ENCODE measurements at regions not wholly inside any gene's neighbourhood (a gene's known extent, or its start where the extent isn't known, plus 50 kb on each side); places are given as distances from the start of the nearest gene placed in this dataset.

DNA sequence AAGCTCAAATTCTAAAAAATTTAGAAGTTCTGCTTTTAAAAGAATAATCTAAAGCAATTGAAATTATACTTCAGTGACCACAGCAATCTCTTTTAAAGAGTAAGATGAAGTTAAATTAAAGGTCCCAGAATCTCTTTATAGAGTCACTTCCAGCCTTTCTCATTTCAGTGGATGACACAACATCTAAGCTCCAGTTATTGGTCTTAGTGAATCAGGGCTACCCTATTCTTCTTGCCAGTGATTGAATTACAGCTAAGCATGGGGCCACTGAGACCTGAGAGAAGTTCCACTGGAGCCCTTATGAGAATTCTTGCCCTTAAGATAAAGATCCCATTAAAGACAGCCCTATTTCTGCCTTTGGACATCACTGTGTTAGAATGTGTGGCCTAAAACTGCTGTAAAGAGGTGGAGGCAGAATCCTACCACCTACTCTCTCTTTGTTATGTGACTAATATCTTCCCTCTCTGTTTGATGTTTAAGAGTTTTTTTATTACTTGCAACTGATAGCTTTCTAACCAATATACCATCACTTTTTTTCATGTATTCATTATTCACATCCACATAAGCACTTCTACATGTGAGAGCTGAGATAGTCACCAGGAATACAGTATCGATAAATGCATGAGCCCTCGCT is 128.6 kb downstream of the UNC5CL start:
- DNase-seq (ENCODE audit: low read depth, low spot score): no peak

DNA sequence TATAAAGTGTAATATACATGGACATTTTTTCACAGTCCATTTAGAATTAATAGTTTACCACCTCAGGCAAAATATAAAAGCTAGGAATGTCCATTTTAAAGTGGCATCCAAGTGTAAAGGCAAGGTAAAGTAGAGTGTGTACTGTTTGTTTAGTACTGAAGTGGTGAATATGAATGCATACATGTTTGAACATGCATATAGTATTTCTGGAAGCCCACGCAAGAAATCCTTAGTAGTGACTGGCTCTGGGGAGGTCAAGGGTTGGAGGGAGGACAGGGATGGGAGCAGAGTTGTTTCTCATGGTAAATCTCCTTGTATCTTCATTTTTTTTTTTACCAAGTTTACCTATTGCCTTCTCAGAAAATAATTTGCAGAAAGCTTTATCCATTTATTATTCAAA is 129.2 kb downstream of the UNC5CL start:
- no peak for DNase-seq (ENCODE audit: low read depth, low spot score)

DNA sequence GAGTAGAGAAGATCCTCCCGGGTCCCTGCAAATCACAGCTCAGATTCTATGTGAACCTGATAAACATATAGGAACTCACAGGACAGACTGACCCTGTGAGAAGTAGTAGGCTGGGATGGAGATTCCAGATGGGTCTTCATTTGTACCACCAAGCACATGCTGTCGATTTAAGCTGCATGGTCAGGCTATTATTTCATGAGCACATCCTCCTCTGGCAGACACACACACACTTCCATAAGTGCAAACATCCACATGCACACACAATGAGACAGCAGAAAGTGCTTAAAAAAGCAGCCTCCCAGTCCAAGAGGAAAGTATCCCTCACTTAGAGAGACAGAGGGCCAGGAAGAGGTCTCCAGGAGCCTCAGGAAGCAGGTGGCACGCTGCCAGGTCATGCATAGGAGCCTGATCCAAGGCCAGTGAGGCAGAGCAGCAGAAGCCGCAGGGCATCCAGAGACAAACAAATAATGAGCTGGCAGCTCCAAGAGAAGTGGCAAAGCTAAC is 131.8 kb downstream of the UNC5CL start:
- DNase-seq (ENCODE audit: low read depth, low spot score): no peak

DNA sequence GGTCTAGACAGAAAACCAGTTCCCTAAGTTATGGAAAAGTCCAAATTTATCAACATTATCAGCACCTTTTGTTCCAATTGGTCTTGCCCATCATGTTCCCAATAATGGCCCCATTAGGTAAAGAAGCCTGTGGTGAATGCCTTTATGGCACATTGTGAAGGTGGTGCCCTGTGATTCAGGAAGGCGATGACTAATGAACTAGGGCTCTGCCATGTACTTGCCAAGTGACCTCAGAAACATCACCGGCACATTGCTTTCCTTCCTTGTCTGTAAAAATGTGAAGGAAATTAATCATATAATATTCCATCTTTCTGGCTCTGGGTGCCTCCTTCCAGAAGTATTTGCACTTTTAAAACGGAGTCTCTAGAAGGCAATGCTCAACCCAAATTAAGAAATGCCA is 132.3 kb downstream of the UNC5CL start:
- DNase-seq (ENCODE audit: low read depth, low spot score): no peak

DNA sequence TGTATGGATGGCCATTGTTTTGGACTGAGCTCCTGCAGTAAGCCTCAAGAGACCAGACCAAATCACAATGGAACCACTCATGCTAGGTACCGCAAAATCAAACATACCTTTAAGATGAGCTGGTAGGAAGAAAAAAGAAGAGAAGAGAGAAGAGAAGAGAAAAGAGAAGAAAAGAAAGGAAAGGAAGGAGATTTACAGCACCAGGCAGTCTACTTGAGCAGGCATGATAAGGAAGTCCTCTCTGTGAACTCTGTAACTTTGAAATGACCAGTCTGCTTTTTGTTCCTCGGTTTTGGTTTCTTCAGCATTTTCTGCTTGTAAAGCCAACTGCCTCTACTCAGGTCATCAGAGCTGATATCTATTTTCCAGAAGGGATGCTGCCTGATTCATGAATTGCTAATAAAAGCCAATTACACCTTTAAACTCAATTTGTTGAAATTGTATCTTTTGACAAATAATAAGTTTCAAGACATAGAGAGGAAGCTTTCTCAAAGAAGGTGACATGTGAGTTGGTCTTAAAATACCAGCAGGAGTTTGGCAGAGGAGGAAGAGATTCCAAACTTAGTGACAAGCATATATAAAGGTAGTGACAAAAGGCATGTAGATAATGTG is 134.3 kb downstream of the UNC5CL start:
- no peak for DNase-seq (ENCODE audit: low read depth, low spot score)

DNA sequence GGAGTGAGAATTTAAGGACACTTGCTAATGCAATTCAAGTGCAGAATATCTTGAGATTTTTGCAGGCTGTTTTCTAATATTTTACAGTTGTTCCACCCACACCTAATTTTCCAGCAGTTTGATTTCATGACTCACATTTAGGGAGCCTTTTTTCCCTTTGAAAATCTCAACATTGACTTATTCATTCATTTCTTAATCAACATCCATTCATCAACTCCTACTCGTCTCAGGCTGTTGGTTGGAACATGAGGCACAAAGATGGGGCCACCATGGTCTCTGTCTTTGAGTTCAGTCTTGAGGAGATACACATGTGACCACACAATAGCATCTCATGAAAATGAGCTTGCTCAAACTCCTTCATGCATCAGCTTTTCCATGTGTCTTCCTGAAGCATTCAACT is 135.6 kb downstream of the UNC5CL start:
- DNase-seq (ENCODE audit: low read depth, low spot score): no peak

DNA sequence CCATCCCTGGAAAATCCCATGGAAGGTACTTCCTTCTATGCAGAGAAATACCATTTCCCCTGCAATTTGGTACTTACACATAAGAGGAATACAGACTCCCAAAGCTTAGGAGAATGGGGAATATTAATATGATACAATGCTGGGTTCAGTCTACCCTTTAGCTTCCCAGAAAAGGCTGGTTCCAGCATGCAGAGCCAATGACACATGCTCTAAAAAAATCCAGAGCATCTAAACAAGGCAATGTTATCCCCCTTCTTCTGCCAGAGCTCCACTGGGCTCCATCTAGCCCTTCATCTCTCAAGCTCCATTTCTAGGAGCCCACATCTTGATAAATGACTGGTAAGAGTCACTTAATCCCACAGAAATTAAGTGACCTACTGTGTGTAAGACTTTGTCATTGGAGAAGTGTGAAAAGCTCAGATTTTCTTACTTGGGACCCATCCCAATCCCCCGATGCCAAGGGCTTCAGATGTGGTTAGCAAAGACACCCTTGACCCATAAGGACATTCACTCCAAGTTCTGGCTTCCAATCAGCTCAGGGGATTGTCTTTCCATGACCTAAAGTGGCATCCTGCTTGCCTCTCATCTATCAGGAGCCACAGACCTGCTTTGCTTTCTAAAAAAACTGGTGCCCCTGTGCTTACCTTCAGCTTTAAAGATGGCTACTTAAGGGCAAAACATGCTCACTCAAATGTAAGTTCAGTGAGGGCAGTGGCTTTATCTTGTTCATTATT is 137.5 kb downstream of the UNC5CL start:
- no peak for DNase-seq (ENCODE audit: low read depth, low spot score)

DNA sequence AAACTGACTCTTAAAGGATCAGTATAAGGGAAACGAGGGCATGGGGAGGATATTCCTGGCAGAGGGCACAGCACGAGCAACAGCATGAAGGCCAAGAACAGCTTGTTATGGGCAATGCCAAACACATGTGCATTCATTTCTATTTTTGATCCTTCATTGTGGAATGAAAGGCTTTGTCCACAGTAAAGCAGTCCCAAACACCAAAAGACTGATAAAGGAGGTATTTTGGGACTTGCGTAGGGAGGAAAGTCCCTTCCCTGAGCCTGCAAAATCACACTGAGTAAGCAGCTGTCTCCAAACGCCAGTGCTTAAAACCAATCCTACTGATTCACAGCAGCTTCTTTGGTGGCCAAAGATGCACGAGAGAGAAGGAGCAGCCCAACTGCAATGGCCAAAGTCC is 138.2 kb downstream of the UNC5CL start:
- no peak for DNase-seq (ENCODE audit: low read depth, low spot score)

DNA sequence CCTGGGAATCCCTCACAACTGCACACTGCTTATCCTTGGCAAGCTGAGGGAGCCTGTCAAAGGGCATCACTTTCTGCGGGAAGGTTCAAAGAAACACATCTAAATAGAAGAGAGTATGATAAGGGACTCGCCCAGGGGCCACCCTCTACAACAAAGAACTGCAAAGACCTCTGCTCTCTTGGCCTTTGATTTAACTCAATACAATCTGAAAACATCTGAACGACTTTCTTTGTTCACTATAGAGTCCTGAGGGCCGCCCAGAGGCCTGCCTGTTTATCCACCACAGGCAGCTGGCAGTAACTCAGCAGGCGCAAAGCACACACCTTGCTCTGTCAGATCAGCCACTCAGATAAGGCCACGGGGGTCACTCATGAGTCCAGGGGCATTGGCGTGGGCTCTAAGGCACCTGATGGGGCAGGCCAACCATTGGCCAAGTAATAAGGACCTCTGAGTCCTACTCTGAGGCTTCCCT is 139.3 kb downstream of the UNC5CL start:
- DNase-seq (ENCODE audit: low read depth, low spot score): peak; percentile 78

DNA sequence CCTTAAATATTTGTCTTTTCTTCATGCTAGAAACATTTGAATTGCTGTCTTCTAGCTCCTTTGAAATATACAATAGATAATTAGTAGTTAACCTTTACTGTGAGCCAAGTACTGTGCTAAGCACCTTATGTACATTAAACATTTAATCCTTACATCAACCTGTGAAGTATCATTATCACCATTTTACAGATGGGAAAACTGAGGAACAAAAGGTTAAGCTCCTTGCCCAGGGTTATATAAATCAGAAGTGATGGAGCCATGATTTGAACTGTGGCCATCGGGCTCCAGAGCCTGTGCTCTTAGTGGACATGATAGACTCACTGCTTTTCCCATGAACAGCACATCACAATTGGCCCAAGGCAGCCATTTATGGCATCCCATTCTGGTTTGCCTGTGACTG is 140.9 kb downstream of the UNC5CL start:
- DNase-seq (ENCODE audit: low read depth, low spot score): no peak

DNA sequence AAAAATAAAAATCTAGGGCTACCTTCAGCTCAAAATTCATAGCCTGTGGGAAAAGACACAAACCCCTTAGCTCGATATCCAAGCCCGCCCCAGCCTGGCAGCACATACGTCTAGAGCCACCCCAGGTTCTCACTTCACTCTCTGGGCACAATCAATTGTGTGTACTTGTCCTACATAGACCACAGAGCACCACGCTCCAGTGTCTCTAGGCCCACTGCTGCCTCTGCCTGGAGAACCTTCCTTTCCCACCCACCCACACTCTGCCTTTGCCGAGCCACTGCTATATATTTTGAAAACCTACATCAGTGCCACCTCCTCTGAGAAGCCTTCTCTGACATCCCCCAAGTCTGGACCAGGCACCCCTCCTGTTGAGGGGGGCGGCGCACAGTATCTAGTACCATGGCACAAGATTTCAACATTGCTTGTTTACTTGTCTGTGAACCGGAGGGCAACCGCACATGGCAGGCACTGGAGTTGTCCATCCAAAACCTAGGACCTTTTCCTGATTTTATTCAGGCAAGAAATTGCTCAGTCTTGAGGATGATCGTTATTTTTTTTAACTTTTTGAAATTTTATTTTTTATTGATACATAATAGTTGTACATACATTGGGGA is 141.5 kb downstream of the UNC5CL start:
- DNase-seq (ENCODE audit: low read depth, low spot score): no peak

DNA sequence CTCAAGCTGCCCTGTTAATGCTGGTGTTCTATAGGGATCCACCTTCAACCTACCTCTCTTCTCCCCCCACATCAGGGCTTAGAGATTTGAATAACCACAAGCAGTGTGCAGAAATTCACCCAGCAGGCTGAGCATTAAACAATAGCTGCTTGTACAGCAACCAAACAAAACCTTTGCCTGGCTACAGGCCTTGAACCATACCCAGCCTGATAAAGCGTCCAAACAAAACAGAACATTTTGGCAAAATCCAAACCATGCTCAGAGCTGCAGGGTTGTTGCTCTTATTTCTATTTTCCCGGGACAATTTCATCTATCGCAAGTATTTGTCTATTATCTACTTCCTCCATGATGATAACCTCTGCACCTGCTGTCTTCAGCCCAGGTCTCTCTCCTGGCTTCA is 142.3 kb downstream of the UNC5CL start:
- DNase-seq (ENCODE audit: low read depth, low spot score): no peak

DNA sequence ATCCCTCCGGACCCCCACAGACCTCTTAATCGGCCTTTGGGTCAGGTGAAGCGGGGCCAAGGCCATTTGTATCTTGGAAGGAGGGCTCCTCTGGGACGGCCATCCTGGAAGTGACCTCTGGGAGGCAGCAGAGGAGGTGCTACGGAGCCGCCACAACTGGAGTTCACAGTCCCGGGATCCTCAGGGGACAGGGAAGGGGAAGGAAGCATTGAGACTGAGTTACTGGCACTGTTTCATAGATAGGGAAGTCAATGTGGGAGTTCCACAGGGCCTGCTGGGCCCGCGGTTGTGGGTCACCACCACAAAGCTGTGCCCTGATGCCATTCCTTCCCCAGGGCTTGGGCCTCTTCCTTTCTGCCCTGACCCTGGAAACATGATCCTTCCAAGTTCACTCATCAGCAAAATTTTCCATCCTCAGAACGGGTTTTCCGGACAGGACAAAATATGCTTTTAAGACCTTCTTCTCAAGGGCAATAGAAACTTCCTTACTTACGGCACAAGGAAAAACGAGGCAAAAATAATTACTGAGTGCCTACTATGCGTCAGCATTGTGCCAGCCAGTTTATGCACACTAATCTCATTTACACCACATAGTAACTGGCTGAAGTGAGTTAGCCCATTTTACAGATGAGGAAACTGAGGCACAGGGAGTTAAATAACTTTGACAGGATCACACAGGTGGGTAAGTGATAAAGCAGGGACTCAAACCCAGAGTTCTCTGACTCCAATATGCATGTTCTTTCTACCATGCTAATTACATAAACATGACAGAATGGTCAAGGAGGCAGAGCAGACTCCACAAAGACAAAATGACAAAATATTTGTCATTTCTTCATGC is 143.8 kb downstream of the UNC5CL start:
- DNase-seq (ENCODE audit: low read depth, low spot score): peak; percentile 85

DNA sequence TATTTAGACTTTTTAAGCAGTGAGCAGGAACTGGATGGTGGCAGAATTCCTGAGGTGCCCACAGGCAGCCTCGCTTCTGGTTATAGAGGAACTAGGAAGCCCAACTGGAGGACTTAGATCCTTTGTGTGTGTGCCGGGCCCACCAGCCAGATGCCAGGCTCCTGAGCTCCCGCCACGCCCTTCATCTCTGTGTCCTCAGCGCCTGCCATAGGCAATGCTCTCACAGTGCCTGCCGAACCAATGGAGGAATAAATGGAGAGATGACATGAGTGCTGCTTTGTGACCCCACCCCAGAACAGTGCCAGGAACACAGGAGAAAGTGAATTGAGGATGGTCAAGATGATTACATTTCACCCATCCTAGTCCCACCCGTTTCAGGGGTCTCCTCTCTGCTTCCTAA is 146.0 kb downstream of the UNC5CL start:
- DNase-seq (ENCODE audit: low read depth, low spot score): no peak

DNA sequence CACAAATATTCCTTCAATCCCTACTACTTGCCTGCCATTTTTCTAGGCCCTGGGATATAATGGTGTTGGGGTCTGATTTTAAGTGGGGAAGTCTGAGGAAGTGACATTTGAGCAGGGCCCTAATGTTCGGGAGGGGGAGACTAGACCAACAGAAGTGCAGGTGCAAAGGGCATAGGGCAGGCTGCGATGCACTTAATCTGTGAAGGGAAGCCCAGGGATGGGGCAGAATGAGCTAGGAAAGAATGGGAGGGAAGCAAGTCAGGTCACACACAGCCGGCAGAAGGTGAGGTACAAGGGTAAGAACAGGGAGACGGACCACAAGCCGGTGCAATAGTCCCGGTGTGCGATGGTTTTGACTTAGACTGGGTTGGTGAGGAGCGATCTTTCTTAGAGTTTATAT is 146.8 kb downstream of the UNC5CL start:
- no peak for DNase-seq (ENCODE audit: low read depth, low spot score)

DNA sequence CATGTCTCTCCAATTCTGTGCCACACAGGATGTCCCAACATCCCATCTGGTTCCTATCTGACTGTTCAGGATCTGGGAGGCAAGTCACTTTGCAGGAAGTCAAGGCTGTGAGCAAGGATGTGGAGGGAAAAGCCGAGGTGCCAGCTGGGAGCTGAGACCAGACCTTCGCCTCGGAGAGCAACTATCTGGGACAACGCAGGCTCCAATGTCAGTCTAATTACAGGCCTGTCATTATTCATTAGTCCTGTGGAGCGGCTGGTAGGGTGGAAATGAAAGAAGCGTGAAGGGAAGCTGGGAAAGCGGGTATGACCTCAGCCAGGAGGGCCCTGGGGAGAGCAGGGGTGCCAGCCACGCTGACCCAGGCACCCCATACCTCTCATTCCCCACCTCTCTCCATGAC is 147.3 kb downstream of the UNC5CL start:
- no peak for DNase-seq (ENCODE audit: low read depth, low spot score)

DNA sequence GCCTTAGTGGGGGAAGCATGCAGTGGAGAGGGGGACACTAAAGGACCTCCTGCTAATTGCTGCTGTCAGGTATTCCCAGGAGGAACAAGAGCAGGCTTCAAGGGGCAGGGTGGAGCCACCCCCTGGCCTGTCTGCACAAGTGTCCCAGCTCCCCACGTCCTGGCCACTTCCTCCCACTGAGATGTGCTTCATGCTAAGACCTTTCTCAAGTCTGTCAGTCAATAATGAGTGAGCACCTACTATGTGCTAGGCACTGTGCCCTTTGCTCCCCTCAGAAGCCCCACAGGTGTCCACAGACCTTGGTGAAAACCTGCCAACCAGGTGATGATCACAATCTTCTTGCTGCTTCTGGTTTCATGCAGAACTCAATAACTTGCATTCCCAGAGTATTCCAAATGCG is 147.9 kb downstream of the UNC5CL start:
- no peak for DNase-seq (ENCODE audit: low read depth, low spot score)

DNA sequence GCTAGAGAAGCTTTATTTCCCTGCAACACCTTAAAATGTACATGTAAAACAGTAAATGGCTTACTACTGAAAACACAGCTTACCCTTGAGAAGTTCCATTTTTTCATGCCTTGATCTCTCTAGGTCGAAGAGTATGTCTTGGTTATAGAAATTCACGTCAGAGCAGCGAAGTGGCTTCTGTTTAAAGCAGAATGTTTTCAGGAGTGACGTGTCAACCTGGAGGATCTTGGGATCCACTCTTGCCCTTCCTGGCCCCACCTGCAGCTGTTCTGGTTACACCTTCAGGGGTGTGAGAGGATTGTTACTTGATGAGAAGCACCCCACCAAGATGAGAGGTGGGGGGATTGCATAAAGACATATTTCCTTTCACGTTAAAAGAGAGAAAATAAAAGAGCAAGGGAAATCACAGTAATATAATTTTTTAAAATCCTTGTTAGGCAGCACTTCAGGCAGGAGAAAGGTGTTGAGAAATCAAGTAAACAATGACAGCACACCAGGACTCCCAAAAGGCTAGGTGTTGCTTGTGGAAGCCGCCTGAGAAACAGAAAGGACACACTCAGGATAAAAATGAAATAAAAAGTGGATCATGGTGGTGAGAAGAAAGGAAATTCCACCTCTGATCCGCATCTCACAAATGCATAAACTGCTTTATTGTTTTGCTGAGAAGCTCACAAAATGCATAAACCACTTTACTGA is 149.7 kb downstream of the UNC5CL start:
- DNase-seq (ENCODE audit: low read depth, low spot score): no peak

DNA sequence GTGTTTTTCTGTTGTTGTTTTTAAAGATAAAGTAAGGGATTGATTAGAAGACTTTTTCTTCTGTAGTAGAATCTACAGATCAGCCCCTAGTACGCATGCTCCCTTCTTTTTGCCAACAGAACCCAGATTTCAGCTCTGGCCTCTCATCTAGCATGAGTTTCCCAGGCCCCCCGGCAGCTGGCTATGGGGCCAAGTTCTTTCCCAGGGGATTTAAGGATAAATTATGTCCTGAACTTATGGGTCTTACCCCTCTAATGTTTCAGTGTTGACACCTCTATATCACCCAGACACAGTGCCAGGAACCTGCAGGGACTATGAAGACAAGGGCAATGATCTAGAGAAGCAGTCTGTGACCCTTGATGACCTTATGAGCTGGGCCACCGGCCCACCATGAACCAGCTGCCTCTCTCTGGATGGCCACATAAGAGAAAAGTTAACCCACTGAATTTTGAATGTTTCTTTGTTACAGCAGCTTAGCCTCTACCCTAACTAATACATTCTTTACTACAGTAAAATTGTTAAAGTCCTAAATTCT is 150.5 kb downstream of the UNC5CL start:
- DNase-seq (ENCODE audit: low read depth, low spot score): no peak

DNA sequence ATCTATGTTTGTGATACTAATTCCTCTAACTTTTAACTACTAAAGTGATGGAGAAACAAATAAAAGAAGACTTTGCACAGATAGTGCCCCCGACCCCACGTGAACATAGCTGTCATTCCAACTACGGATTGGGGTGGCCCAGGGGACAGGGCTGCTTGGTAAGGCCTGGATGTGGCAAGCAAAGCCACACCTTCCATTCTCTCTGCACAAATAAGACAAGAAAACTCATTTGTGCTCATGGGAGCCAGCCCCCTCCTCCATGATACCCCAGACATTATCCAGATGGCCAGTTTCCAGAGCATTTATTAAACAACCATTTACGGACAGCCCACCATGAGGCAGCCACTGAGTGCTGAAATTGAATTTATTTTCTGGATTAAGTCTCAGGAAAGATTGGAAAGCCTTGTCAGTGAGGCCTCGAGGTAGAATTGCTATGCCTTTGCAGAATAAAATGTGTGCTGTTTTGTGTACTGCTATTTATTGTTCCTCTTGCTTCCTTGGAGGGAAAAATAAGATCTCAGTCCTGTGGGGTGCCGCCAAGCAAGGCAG is 151.2 kb downstream of the UNC5CL start:
- no peak for DNase-seq (ENCODE audit: low read depth, low spot score)

All from ELF-1 (cell line).